MCF 10A (cell line): ENCODE measurements at regions not wholly inside any gene's neighbourhood (a gene's known extent, or its start where the extent isn't known, plus 50 kb on each side); places are given as distances from the start of the nearest gene placed in this dataset.
"Not testable (repeated sequence)": the region's sequence is repeated elsewhere in the genome, so short reads cannot be mapped to it uniquely, and the experiment has no call there.

Experiments
- BruUV-seq: library from RNA; stranded (reverse); fragments of 400-500 nt; replicated peaks from 2 replicates; lab custom pipeline; 2021; lab: Mats Ljungman, UMichigan
- CTCF ChIA-PET: fragments of 300-600 bp; sonication (Branson Sonifier 250); formaldehyde crosslinking; extraction: SDS; loops from one replicate; lab custom pipeline; 2021; ENCODE audit warnings: antibody characterized with exemption, inconsistent platforms; lab: Yijun Ruan, JAX
- POLR2A ChIA-PET: fragments of 300-600, 350-650 bp; sonication (Branson Sonifier 250); formaldehyde crosslinking; extraction: SDS; loops from one replicate; lab custom pipeline; 2020; ENCODE audit warnings: antibody characterized with exemption, inconsistent platforms; lab: Yijun Ruan, JAX
- DNase-seq: peaks from one replicate; pipeline ENCODE4 v3.0.0-alpha.2; 2018; ENCODE audit not compliant: unreplicated experiment
- H3K27ac Mint-ChIP-seq: one replicate; pipeline ENCODE4 v1.8.0; 2022; ENCODE audit warnings: mild to moderate bottlenecking, low read depth, mixed read lengths; ENCODE audit not compliant: unreplicated experiment
- H3K27me3 Mint-ChIP-seq: one replicate; pipeline ENCODE4 v1.8.0; 2022; ENCODE audit warnings: mixed read lengths; ENCODE audit not compliant: insufficient read depth, unreplicated experiment
- H3K36me3 Mint-ChIP-seq: one replicate; pipeline ENCODE4 v1.8.0; 2022; ENCODE audit warnings: mild to moderate bottlenecking, moderate library complexity, mixed read lengths; ENCODE audit not compliant: insufficient read depth, unreplicated experiment
- H3K4me1 Mint-ChIP-seq: one replicate; pipeline ENCODE4 v1.8.0; 2022; ENCODE audit warnings: mixed read lengths; ENCODE audit not compliant: insufficient read depth, unreplicated experiment
- H3K4me3 Mint-ChIP-seq: one replicate; pipeline ENCODE4 v1.8.0; 2022; ENCODE audit warnings: mild to moderate bottlenecking, moderate library complexity, mixed read lengths; ENCODE audit not compliant: unreplicated experiment
- H3K9me3 Mint-ChIP-seq: one replicate; pipeline ENCODE4 v1.8.0; 2022; ENCODE audit warnings: mixed read lengths; ENCODE audit not compliant: unreplicated experiment
- intact Hi-C: fragments of 100-400 bp; cut with micrococcal nuclease; formaldehyde crosslinking; loops from 2 replicates; pipeline ENCODE4 v1.14.1; 2022
- TF ChIP-seq, protein P1 (sequence below): fragments of 200-600 bp; IDR thresholded peaks from one replicate; pipeline ENCODE4 v1.8.0; 2022; ENCODE audit warnings: antibody characterized with exemption, mild to moderate bottlenecking; ENCODE audit not compliant: unreplicated experiment

DNA sequence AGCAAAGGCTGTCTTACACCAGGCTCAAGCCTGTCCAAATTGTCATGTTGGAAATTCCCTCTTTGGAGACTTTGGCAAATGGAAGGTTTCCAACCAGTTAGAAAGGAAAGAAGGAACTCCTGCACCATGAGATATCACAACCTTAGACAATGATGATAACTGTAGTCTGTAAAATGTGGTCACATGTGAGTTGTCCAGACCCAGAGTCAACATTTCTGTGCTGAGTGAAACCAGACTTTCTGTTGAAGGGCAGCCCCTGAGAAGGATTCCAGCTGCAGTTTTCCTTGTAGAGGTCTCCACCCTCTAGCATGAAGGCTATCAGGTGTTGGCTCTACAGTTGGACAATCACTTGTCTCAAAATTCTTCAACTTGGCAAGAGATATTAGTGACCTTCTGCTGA lies 82.4 kb downstream of the SOX3 start:
- CTCF ChIA-PET = no interaction called here
- Mint-ChIP-seq H3K27me3 (no peaks in the 10 kb centered on the region), H3K27ac (no peak overlapping the region), H3K36me3 (no peaks in the 10 kb centered on the region), H3K9me3 (no peaks in the 10 kb centered on the region), H3K4me1 (no peaks in the 10 kb centered on the region), H3K4me3 (no peak overlapping the region)
- POLR2A ChIA-PET = no interaction called here
- TF ChIP-seq, protein P1, sequence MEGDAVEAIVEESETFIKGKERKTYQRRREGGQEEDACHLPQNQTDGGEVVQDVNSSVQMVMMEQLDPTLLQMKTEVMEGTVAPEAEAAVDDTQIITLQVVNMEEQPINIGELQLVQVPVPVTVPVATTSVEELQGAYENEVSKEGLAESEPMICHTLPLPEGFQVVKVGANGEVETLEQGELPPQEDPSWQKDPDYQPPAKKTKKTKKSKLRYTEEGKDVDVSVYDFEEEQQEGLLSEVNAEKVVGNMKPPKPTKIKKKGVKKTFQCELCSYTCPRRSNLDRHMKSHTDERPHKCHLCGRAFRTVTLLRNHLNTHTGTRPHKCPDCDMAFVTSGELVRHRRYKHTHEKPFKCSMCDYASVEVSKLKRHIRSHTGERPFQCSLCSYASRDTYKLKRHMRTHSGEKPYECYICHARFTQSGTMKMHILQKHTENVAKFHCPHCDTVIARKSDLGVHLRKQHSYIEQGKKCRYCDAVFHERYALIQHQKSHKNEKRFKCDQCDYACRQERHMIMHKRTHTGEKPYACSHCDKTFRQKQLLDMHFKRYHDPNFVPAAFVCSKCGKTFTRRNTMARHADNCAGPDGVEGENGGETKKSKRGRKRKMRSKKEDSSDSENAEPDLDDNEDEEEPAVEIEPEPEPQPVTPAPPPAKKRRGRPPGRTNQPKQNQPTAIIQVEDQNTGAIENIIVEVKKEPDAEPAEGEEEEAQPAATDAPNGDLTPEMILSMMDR = no peak
- BruUV-seq = no TSS peak
- DNase-seq = no peak
- intact Hi-C loops = no loop called here

DNA sequence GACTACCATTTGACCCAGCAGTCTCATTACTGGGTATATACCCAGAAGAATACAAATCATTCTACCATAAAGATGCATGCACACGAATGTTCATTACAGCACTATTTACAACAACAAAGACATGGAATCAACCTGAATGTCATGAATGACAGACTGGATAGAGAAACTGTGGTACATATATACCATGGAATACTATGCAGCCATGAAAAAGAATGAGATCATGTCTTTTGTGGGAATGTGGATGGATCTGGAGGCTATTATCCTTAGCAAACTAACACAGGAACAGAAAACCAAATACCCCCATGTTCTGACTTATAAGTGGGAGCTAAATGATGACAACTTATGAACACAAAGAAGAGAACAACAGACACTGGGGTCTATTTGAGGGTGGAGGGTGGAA lies 102.7 kb downstream of the SOX3 start:
- H3K4me3 Mint-ChIP-seq, DNase-seq, POLR2A ChIA-PET, H3K4me1 Mint-ChIP-seq, BruUV-seq, H3K27me3 Mint-ChIP-seq, H3K27ac Mint-ChIP-seq, CTCF ChIA-PET, H3K36me3 Mint-ChIP-seq, intact Hi-C loops: not testable (repeated sequence)
- peaks cover 34% of the 10 kb centered on the region for H3K9me3 Mint-ChIP-seq

DNA sequence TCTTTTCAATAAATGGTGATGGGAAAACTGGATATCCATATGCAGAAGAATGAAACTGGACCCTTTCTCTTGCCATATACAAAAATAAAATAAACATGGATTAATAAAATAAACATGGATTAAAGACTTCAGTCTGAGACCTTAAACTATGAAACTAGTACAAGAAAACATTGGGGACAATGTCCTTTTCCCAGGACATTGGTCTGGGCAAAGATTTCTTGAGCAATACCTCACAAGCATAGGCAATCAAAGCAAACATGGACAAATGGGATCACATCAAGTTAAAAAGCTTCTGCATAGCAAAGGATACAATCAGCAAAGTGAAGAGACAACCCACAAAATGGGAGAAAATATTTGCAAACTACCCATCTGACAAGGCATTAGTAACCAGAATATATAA lies 108.5 kb downstream of the SOX3 start:
- CTCF ChIA-PET, BruUV-seq: not testable (repeated sequence)

DNA sequence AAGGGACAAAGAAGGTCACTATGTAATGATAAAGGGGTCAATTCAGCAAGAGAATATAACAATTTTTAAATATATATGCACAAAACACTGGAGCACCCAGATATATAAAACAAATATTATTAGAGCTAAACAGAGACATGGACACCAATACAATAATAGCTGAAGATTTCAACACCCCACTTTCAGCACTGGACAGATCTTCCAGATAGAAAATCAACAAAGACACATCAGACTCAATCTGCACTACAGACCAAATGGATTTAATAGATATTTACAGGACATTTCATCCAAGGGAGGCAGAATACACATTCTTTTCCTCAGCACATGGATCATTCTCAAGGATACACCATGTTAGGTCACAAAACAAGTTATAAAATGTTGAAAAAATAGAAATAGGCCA lies 111.4 kb downstream of the SOX3 start:
- TF ChIP-seq, protein P1 = no peak
- H3K9me3 Mint-ChIP-seq = no peaks in the 10 kb centered on the region
- BruUV-seq = no TSS peak
- H3K27ac Mint-ChIP-seq = no peak overlapping the region
- peak; percentile 5 for DNase-seq
- H3K4me3 Mint-ChIP-seq = no peak overlapping the region
- no peaks in the 10 kb centered on the region for H3K36me3 Mint-ChIP-seq
- H3K4me1 Mint-ChIP-seq = no peaks in the 10 kb centered on the region
- ChIA-PET CTCF (interaction anchor here (0.6 kb wide), 1 partner anchor 46 kb away, joined by 3 read pairs; no protein-coding TSS in a partner anchor), POLR2A (no interaction called here)
- intact Hi-C loops = no loop called here
- peaks cover 12% of the 10 kb centered on the region for H3K27me3 Mint-ChIP-seq

More for the DNA sequence above, 108.5 kb downstream of the SOX3 start:
- H3K27ac Mint-ChIP-seq, H3K4me1 Mint-ChIP-seq, POLR2A ChIA-PET, H3K9me3 Mint-ChIP-seq, H3K4me3 Mint-ChIP-seq, DNase-seq, H3K36me3 Mint-ChIP-seq, intact Hi-C loops: not testable (repeated sequence)
- peaks cover 12% of the 10 kb centered on the region for H3K27me3 Mint-ChIP-seq

DNA sequence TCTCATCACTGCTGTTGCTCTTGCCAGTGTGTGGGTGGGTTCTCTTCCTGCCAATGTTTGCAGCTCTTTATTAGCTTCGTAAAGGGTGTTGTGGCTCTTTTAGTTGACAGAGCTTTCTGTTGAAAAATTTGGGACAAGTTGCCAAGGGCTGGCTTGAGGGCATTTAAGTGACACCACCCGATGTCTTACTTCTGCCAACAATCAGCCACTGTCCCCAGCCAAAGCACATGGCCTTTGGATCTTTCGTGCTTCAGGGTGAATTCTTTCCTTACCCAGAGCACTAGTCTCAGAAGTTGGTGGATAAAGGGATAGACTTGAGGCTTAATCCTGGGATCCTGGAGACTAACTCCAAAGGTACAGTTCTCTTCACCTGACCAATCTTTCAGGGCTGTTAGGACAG lies 113.6 kb downstream of the SOX3 start:
- no TSS peak for BruUV-seq
- no peak overlapping the region for H3K4me3 Mint-ChIP-seq
- H3K27me3 Mint-ChIP-seq = peaks cover under 1% of the 10 kb centered on the region
- H3K4me1 Mint-ChIP-seq = no peaks in the 10 kb centered on the region
- ChIA-PET POLR2A (no interaction called here), CTCF (no interaction called here)
- H3K27ac Mint-ChIP-seq = no peak overlapping the region
- TF ChIP-seq, protein P1 = no peak
- intact Hi-C loops = no loop called here
- no peaks in the 10 kb centered on the region for H3K36me3 Mint-ChIP-seq
- DNase-seq = no peak
- H3K9me3 Mint-ChIP-seq = no peaks in the 10 kb centered on the region
